Natural killer cell (primary cell): ENCODE measurements at regions not wholly inside any gene's neighbourhood (a gene's known extent, or its start where the extent isn't known, plus 50 kb on each side); places are given as distances from the start of the nearest gene placed in this dataset.

Experiments
- ATAC-seq, 3 donors: fragments of 150-1000 bp in 2 of 3; fragments of 200-7000 bp in 1 of 3; cut with Tn5 transposase; 1 replicate in 1 of 3; 2 replicates in 2 of 3; pipeline ENCODE4 v1.10.0; 2021; ENCODE audit warnings: mild to moderate bottlenecking in 2 of 3, moderate library complexity in 2 of 3
- DNase-seq, 2 donors: peaks; one replicate each; pipeline versions ENCODE4 v3.0.0 to v3.0.0-alpha.2; 2013 to 2021; ENCODE audit warnings: mixed read lengths in 1 of 2
- H3K27ac ChIP-seq: one replicate; pipeline ENCODE4 v1.5.1; 2013; ENCODE audit warnings: mild to moderate bottlenecking, low read length
- H3K27me3 ChIP-seq: one replicate; pipeline ENCODE4 v1.6.1; 2013; ENCODE audit warnings: low read length; ENCODE audit not compliant: control insufficient read depth, insufficient read depth
- H3K36me3 ChIP-seq: one replicate; pipeline ENCODE4 v1.6.1; 2013; ENCODE audit warnings: low read length; ENCODE audit not compliant: control insufficient read depth, insufficient read depth
- H3K4me1 ChIP-seq: one replicate; pipeline ENCODE4 v1.6.1; 2013; ENCODE audit warnings: low read length; ENCODE audit not compliant: control insufficient read depth, insufficient read depth
- H3K4me3 ChIP-seq: one replicate; pipeline ENCODE4 v1.5.1; 2013; ENCODE audit warnings: low read length
- H3K9me3 ChIP-seq: one replicate; pipeline ENCODE4 v1.6.1; 2013; ENCODE audit warnings: low read length; ENCODE audit not compliant: control insufficient read depth, insufficient read depth
- H3K27ac Mint-ChIP-seq, 2 donors: one replicate each; pipeline ENCODE4 v1.8.0; 2022; ENCODE audit warnings: mild to moderate bottlenecking in 2 of 2, mixed read lengths in 2 of 2, moderate library complexity in 1 of 2
- H3K27me3 Mint-ChIP-seq, 2 donors: one replicate each; pipeline ENCODE4 v1.8.0; 2022; ENCODE audit warnings: low read depth in 2 of 2, mixed read lengths in 2 of 2
- H3K36me3 Mint-ChIP-seq: one replicate; pipeline ENCODE4 v1.8.0; 2022; ENCODE audit warnings: mixed read lengths
- H3K4me1 Mint-ChIP-seq, 2 donors: one replicate each; pipeline ENCODE4 v1.8.0; 2022; ENCODE audit warnings: mixed read lengths in 2 of 2
- H3K4me3 Mint-ChIP-seq: one replicate; pipeline ENCODE4 v1.8.0; 2022; ENCODE audit warnings: mild to moderate bottlenecking, moderate library complexity, mixed read lengths
- H3K9me3 Mint-ChIP-seq, 2 donors: one replicate each; pipeline ENCODE4 v1.8.0; 2022; ENCODE audit warnings: mixed read lengths in 2 of 2
- WGBS: methylation state at CpG from one replicate; pipeline ENCODE4 v1.1.7; 2013; ENCODE audit warnings: missing lambda C conversion rate; ENCODE audit not compliant: insufficient coverage; 5-methylcytosine and 5-hydroxymethylcytosine counted together
- intact Hi-C: fragments of 100-400 bp; cut with micrococcal nuclease; formaldehyde crosslinking; loops from one replicate; pipeline ENCODE4 v1.14.2; 2022
- TF ChIP-seq, protein P1 (sequence below): fragments of 200-600 bp; IDR thresholded peaks from one replicate; pipeline ENCODE4 v1.8.0; 2022; ENCODE audit warnings: antibody characterized with exemption

DNA sequence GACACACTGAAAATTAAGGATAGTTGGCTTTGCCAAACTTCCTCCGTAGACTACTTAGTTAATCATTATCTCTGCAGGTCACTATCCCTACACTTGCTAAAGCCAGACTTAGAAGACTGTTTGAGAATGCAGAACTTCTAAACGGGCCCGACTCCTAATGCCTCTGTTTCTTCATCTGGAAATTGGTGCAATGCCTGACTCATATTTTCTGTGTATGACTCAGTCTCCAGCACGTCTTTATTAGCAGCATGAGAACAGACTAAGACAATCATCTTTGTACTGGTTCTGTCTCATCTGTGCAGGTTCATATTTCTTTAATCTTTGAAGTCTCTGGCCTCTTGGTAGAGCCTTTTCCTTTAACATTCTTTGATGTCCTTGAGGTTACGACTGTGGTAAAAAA lies 411.9 kb upstream of the ACTRT1 start:
- DNase-seq = no peak
- peaks cover 2 to 7% of the 10 kb centered on the region in 2 donors for H3K9me3 Mint-ChIP-seq
- no peaks in the 10 kb centered on the region for H3K4me1 Mint-ChIP-seq
- H3K27me3 Mint-ChIP-seq = no peaks in the 10 kb centered on the region
- no peak overlapping the region for H3K27ac ChIP-seq
- no peaks in the 10 kb centered on the region for H3K27me3 ChIP-seq
- H3K36me3 ChIP-seq = no peaks in the 10 kb centered on the region
- intact Hi-C loops = no loop called here
- H3K27ac Mint-ChIP-seq = no peak overlapping the region
- H3K4me3 Mint-ChIP-seq = no peak overlapping the region
- H3K36me3 Mint-ChIP-seq = no peaks in the 10 kb centered on the region
- H3K4me1 ChIP-seq = no peaks in the 10 kb centered on the region
- no peak for ATAC-seq
- TF ChIP-seq, protein P1, sequence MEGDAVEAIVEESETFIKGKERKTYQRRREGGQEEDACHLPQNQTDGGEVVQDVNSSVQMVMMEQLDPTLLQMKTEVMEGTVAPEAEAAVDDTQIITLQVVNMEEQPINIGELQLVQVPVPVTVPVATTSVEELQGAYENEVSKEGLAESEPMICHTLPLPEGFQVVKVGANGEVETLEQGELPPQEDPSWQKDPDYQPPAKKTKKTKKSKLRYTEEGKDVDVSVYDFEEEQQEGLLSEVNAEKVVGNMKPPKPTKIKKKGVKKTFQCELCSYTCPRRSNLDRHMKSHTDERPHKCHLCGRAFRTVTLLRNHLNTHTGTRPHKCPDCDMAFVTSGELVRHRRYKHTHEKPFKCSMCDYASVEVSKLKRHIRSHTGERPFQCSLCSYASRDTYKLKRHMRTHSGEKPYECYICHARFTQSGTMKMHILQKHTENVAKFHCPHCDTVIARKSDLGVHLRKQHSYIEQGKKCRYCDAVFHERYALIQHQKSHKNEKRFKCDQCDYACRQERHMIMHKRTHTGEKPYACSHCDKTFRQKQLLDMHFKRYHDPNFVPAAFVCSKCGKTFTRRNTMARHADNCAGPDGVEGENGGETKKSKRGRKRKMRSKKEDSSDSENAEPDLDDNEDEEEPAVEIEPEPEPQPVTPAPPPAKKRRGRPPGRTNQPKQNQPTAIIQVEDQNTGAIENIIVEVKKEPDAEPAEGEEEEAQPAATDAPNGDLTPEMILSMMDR = no peak
- WGBS = 76% methylated on average over 5 of the region's 5 CpGs
- no peaks in the 10 kb centered on the region for H3K9me3 ChIP-seq
- no peak overlapping the region for H3K4me3 ChIP-seq

DNA sequence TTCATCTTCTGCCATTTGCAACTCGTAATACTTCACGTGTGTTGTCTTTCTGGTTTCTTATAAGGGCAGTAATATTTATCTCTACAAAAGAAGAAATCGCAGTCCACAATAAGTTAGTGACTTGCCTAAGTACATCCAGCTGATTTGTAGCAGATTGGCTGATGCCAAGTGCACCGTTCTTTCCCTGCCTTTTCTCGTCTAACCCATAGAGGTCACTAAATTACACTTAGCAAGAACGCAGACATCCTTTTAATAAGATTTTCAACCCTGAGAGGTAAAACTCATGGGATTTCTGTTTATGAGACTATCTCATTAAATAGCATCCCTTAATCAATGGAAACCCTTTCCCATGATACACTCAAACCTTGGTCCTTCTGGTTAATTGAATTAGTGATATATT lies 408.6 kb upstream of the ACTRT1 start:
- Histone ChIP-seq H3K27ac (no peak overlapping the region), H3K4me3 (no peak overlapping the region), H3K4me1 (no peaks in the 10 kb centered on the region), H3K36me3 (no peaks in the 10 kb centered on the region), H3K9me3 (no peaks in the 10 kb centered on the region), H3K27me3 (no peaks in the 10 kb centered on the region)
- ATAC-seq (no peak), DNase-seq (no peak)
- Mint-ChIP-seq H3K27ac (no peak overlapping the region), H3K4me1 (no peaks in the 10 kb centered on the region), H3K36me3 (no peaks in the 10 kb centered on the region), H3K27me3 (no peaks in the 10 kb centered on the region), H3K4me3 (no peak overlapping the region), H3K9me3 (peaks cover 2 to 7% of the 10 kb centered on the region in 2 donors)
- intact Hi-C loops = no loop called here
- TF ChIP-seq, protein P1 = no peak
- WGBS = 75% methylated on average over 3 of the region's 6 CpGs

DNA sequence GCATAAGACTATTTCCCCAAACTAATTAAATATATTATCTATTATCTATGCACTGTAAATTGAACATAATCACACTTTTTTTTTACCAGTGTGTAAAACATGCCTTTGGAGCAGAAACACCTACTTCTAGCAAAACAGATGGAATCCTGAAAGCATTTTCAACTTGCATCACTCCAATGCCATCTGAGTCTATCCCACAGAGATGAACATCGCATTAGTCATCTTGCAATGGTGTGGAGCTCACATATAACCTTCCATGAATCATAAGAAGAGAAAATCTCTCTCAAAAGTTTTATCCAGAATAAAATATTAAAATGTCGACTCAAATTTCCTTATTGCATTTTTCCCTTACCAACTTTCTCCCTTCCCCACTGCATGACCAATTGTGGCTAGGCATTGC lies 406.7 kb upstream of the ACTRT1 start:
- H3K4me1 Mint-ChIP-seq = no peaks in the 10 kb centered on the region
- H3K36me3 ChIP-seq = no peaks in the 10 kb centered on the region
- H3K27me3 Mint-ChIP-seq = no peaks in the 10 kb centered on the region
- DNase-seq (no peak), ATAC-seq (no peak)
- H3K4me3 ChIP-seq = no peak overlapping the region
- TF ChIP-seq, protein P1 = no peak
- intact Hi-C loops = no loop called here
- no peak overlapping the region for H3K4me3 Mint-ChIP-seq
- H3K27me3 ChIP-seq = no peaks in the 10 kb centered on the region
- no peaks in the 10 kb centered on the region for H3K4me1 ChIP-seq
- H3K9me3 Mint-ChIP-seq = peaks cover 3 to 5% of the 10 kb centered on the region in 2 donors
- WGBS = 88% methylated on average over 1 of the region's 2 CpGs
- H3K27ac ChIP-seq = no peak overlapping the region
- H3K36me3 Mint-ChIP-seq = no peaks in the 10 kb centered on the region
- no peaks in the 10 kb centered on the region for H3K9me3 ChIP-seq
- no peak overlapping the region for H3K27ac Mint-ChIP-seq

DNA sequence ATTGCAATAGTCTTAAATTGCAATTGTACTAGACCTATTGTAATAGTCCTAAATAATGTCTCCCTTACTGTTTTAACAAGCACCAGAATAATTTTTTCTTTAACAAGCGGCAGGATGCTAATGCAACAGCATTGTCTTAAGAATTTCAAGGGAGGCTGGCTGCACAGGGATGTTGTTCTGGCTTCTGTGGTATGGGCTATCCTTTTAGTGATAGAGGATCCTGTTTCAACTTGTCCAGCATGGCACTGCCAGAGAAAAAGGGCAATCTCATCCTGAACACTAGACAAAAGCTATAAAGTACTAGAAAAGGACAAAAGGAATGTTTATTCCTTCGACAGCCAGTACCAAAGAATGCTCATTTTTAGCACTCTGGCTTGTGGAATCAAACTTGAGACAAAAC lies 405.5 kb upstream of the ACTRT1 start:
- Mint-ChIP-seq H3K9me3 (peaks cover 3 to 4% of the 10 kb centered on the region in 2 donors), H3K36me3 (no peaks in the 10 kb centered on the region), H3K27ac (no peak overlapping the region), H3K4me1 (no peaks in the 10 kb centered on the region), H3K27me3 (no peaks in the 10 kb centered on the region), H3K4me3 (no peak overlapping the region)
- ATAC-seq = no peak
- Histone ChIP-seq H3K4me1 (no peaks in the 10 kb centered on the region), H3K4me3 (no peak overlapping the region), H3K9me3 (no peaks in the 10 kb centered on the region), H3K36me3 (no peaks in the 10 kb centered on the region), H3K27me3 (no peaks in the 10 kb centered on the region), H3K27ac (no peak overlapping the region)
- intact Hi-C loops = no loop called here
- WGBS = 60% methylated on average over 1 of the region's 2 CpGs
- TF ChIP-seq, protein P1 = no peak
- DNase-seq = no peak
